Heart left ventricle (tissue), 16 donors: ENCODE measurements at regions not wholly inside any gene's neighbourhood (a gene's known extent, or its start where the extent isn't known, plus 50 kb on each side); places are given as distances from the start of the nearest gene placed in this dataset.
"Not testable (repeated sequence)": the region's sequence is repeated elsewhere in the genome, so short reads cannot be mapped to it uniquely, and the experiment has no call there.

ENCODE experiments used
- ATAC-seq, 4 donors: fragments of 200-7000 bp; cut with Tn5 transposase; one replicate each; pipeline ENCODE4 v1.9.1; 2020 to 2022; ENCODE audit warnings: moderate library complexity in 4 of 4, mild to moderate bottlenecking in 3 of 4, moderate number of reproducible peaks in 1 of 4
- DNase-seq, 5 donors: peaks; one replicate each; pipeline ENCODE4 v3.0.0-alpha.2; 2020
- H3K27ac ChIP-seq, 12 donors: fragments of 200-600 bp; sonication (generic) in 4 of 12; one replicate each; pipeline versions ENCODE4 v1.5.0 to v1.8.0; 2016 to 2022; ENCODE audit warnings: mild to moderate bottlenecking in 2 of 12
- H3K27me3 ChIP-seq, 9 donors: fragments of 200-600 bp; sonication (generic) in 2 of 9; one replicate each; pipeline versions ENCODE4 v1.5.1 to v1.8.0; 2016 to 2022; ENCODE audit warnings: mild to moderate bottlenecking in 3 of 9
- H3K36me3 ChIP-seq, 9 donors: fragments of 200-600 bp; sonication (generic) in 2 of 9; one replicate each; pipeline versions ENCODE4 v1.5.0 to v1.8.0; 2018 to 2022; ENCODE audit warnings: mild to moderate bottlenecking in 2 of 9
- H3K4me1 ChIP-seq, 12 donors: fragments of 200-600 bp; sonication (generic) in 4 of 12; one replicate each; pipeline versions ENCODE4 v1.5.0 to v1.8.0; 2016 to 2022; ENCODE audit warnings: mild to moderate bottlenecking in 3 of 12
- H3K4me3 ChIP-seq, 12 donors: fragments of 200-600 bp; sonication (generic) in 4 of 12; one replicate each; pipeline versions ENCODE4 v1.5.0 to v1.8.0; 2017 to 2022; ENCODE audit warnings: mild to moderate bottlenecking in 9 of 12, moderate library complexity in 4 of 12
- H3K9me3 ChIP-seq, 12 donors: fragments of 200-600 bp; sonication (generic) in 4 of 12; one replicate each; pipeline versions ENCODE4 v1.5.0 to v1.8.0; 2016 to 2022; ENCODE audit warnings: mild to moderate bottlenecking in 1 of 12
- CTCF ChIP-seq, 12 donors: fragments of 200-600 bp; sonication (generic) in 4 of 12; IDR thresholded peaks; one replicate each; pipeline versions ENCODE4 v1.5.0 to v1.8.0; 2018 to 2022; ENCODE audit warnings: antibody characterized with exemption in 12 of 12, mild to moderate bottlenecking in 5 of 12
- POLR2A ChIP-seq, 2 donors: fragments of 450-650 bp; IDR thresholded peaks; one replicate each; pipeline ENCODE4 v1.6.1; 2017; ENCODE audit warnings: antibody characterized with exemption in 2 of 2, mild to moderate bottlenecking in 2 of 2, moderate library complexity in 2 of 2
- WGBS, 4 donors: extraction: QIAGEN DNeasy Blood & Tissue Kit in 2 of 4; methylation state at CpG; one replicate each; pipeline versions ENCODE4 v1.1.5 to v1.1.7; 2013 to 2018; 5-methylcytosine and 5-hydroxymethylcytosine counted together
- intact Hi-C, 10 donors: fragments of 100-400 bp; cut with DNase I; formaldehyde crosslinking; loops; one replicate each; pipeline versions ENCODE4 v1.11.1 to v1.14.2; 2022
- donor health status: ischemic (EF 13 %, LVEDD 7.1; RV severe dilation, severe dysfunction).
- donor health status: healthy with polysubstance abuse.
- donor health status: DM: no; HTN: yes; CAD: no.
- donor health status: DM: no; HTN: no; CAD: no.
- donor health status: ischemic (EF 25% LVEDD 6.9; RV normal size, moderate dysfunction).
- donor health status: ischemic (EF 25% LVEDD 5.7; RV mildly dilated, moderate dysfunction).
- donor health status: healthy.
- donor health status: DM: yes; HTN: yes; CAD: no.
- donor health status: ischemic (EF 35%, LVEDD 5.7; RV mildly dilated, moderate dysfunction).
- donor health status: nonischemic (EF 11% LVEDD 7.7; RV severe dilation, severe dysfunction).
- donor health status: DM: yes; HTN: yes; CAD: no.
- donor health status: PGD.
- donor health status: ischemic (EF 29% LVEDD 5.4; RV normal size, mild dysfunction).
- donor health status: nonischemic (EF 23%, LVEDD 6.1; RV moderate dilation, normal function).

GRCh38 chr1:30084909-30085571, 638.3 kb downstream of the MATN1 start:
- intact Hi-C loops = loop anchor here in 9 of 10 donors (2.0 to 10.0 kb wide), 9 partner anchors 170 to 850 kb away; partner anchors contain the start of genes PTPRU (in 3 of the 9) and MECR (in 2 of the 9)
- ATAC-seq = no peak

GRCh38 chr1:30083800-30084464, 639.5 kb downstream of the MATN1 start:
- Histone ChIP-seq H3K27me3 (peaks cover 0 to 18% (median 0%) of the 10 kb centered on the region in 9 donors), H3K4me1 (peaks cover 4 to 35% (median 22%) of the 10 kb centered on the region in 12 donors), H3K27ac (peak overlapping the region; percentile 8 to 82 (median 53)), H3K9me3 (no peaks in the 10 kb centered on the region), H3K36me3 (no peaks in the 10 kb centered on the region), H3K4me3 (no peak overlapping the region)
- DNase-seq (peak in 2 of 5 donors; percentile 22 to 34), ATAC-seq (peak in 3 of 4 donors; percentile 36 to 79 (median 72))
- intact Hi-C loops = loop anchor here in 7 of 10 donors (2.0 to 10.0 kb wide), 6 partner anchors 169 to 849 kb away; partner anchors contain the start of genes PTPRU (in 3 of the 7) and MECR (in 2 of the 7)
- WGBS, 4 donors = 27 to 37% (median 29%) methylated on average over 11 of the region's 11 CpGs
- TF ChIP-seq CTCF (IDR thresholded peaks at IDR 0.05) (no peak), POLR2A (IDR thresholded peaks at IDR 0.05) (no peak)

More at GRCh38 chr1:30084909-30085571, 638.3 kb downstream of the MATN1 start:
- Histone ChIP-seq H3K9me3 (no peaks in the 10 kb centered on the region), H3K27me3 (peaks cover 0 to 18% (median 0%) of the 10 kb centered on the region in 9 donors), H3K36me3 (no peaks in the 10 kb centered on the region), H3K4me3 (no peak overlapping the region), H3K4me1 (peaks cover 4 to 42% (median 22%) of the 10 kb centered on the region in 12 donors), H3K27ac (peak overlapping the region in 3 of 12 donors; percentile 4 to 82 (median 68))
- 65 to 90% (median 74%) methylated on average over 7 to 12 of the region's 12 CpGs for WGBS, 4 donors
- TF ChIP-seq POLR2A (IDR thresholded peaks at IDR 0.05) (no peak), CTCF (IDR thresholded peaks at IDR 0.05) (no peak)
- DNase-seq = no peak

- H3K9me3 ChIP-seq = peaks cover 0 to 2% (median 0%) of the 10 kb centered on the region in 12 donors
- intact Hi-C loops = loop anchor here in 7 of 10 donors (10.0 kb wide), 5 partner anchors 167 to 847 kb away; partner anchors contain the start of genes MECR (in 2 of the 7) and PTPRU (in 2 of the 7)
These were observed 641.8 kb downstream of the MATN1 start for GRCh38 chr1:30081379-30082102.

GRCh38 chr1:30075916-30076315, 647.5 kb downstream of the MATN1 start:
- H3K27me3 ChIP-seq, intact Hi-C loops, H3K36me3 ChIP-seq, H3K4me1 ChIP-seq, H3K27ac ChIP-seq, H3K9me3 ChIP-seq, ATAC-seq, H3K4me3 ChIP-seq, DNase-seq: not testable (repeated sequence)

More at GRCh38 chr1:30081379-30082102, 641.8 kb downstream of the MATN1 start:
- ATAC-seq (no peak), DNase-seq (no peak)
- TF ChIP-seq CTCF (IDR thresholded peaks at IDR 0.05) (no peak), POLR2A (IDR thresholded peaks at IDR 0.05) (no peak)
- Histone ChIP-seq H3K4me3 (no peak overlapping the region), H3K27ac (no peak overlapping the region), H3K4me1 (peaks cover 3 to 30% (median 22%) of the 10 kb centered on the region in 12 donors), H3K27me3 (peaks cover 0 to 15% (median 0%) of the 10 kb centered on the region in 9 donors), H3K36me3 (no peaks in the 10 kb centered on the region)
- 71 to 79% (median 73%) methylated on average over 6 of the region's 6 CpGs for WGBS, 4 donors
